ENCODE measurements at regions not wholly inside any gene's neighbourhood (a gene's known extent, or its start where the extent isn't known, plus 50 kb on each side); places are given as distances from the start of the nearest gene placed in this dataset.

GRCh38 chr12:65663648-65664047 is 160.6 kb upstream of the HMGA2 start:
- TF ChIP-seq CTCF (IDR thresholded peaks at IDR 0.05; ENCODE audit: insufficient read depth, low read depth, low read length) = no peak
- no peak overlapping the region for H3K4me3 ChIP-seq (ENCODE audit: low read depth, low read length)
- no peak for DNase-seq (ENCODE audit: low read depth)
- H3K27me3 ChIP-seq (ENCODE audit: control insufficient read depth, insufficient read depth, low read length) = no peaks in the 10 kb centered on the region
- POLR2A ChIA-PET = no interaction called here
- CTCF ChIA-PET = no interaction called here
- H3K36me3 ChIP-seq (ENCODE audit: control insufficient read depth, insufficient read depth, low read length) = no peaks in the 10 kb centered on the region

DNA sequence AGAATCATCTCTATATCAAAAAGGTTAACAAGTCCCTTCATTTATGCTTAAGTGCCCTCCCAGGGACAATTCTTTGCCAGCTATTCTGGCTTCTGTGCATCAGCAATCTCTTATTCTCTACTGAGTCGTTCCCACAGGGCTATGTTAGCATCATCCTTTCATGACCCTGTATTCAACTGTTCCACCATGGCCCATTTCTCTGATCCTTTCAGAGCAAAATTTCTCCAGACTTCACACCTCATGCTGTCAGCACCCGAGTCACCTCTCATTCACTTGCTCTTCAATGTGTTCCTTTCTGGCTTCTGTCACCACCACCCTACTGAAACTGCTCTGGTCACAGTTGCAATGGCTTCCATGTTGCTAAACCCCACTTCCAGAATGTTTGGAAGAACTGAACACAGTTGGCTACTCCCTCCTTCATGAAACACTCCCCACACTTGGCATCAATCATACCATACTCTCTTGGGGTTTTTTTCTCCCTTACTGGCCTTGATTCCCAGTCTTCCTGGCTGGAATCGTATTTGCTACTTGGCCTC is 159.5 kb upstream of the HMGA2 start:
- no peak for DNase-seq (ENCODE audit: low read depth)
- Histone ChIP-seq H3K36me3 (ENCODE audit: control insufficient read depth, insufficient read depth, low read length) (no peaks in the 10 kb centered on the region), H3K4me3 (ENCODE audit: low read depth, low read length) (no peak overlapping the region), H3K27me3 (ENCODE audit: control insufficient read depth, insufficient read depth, low read length) (no peaks in the 10 kb centered on the region)
- no peak for TF ChIP-seq CTCF (IDR thresholded peaks at IDR 0.05; ENCODE audit: insufficient read depth, low read depth, low read length)
- ChIA-PET POLR2A (no interaction called here), CTCF (interaction anchor here (0.9 kb wide), 1 partner anchor 62 kb away, joined by 3 read pairs; no protein-coding TSS in a partner anchor)

- no peak for DNase-seq (ENCODE audit: low read depth)
- Histone ChIP-seq H3K27me3 (ENCODE audit: control insufficient read depth, insufficient read depth, low read length) (no peaks in the 10 kb centered on the region), H3K4me3 (ENCODE audit: low read depth, low read length) (no peak overlapping the region), H3K36me3 (ENCODE audit: control insufficient read depth, insufficient read depth, low read length) (no peaks in the 10 kb centered on the region)
- no peak for TF ChIP-seq CTCF (IDR thresholded peaks at IDR 0.05; ENCODE audit: insufficient read depth, low read depth, low read length)
- POLR2A ChIA-PET = interaction anchor here (0.5 kb wide), 1 partner anchor 27 kb away, joined by 3 read pairs; no protein-coding TSS in a partner anchor
- CTCF ChIA-PET = no interaction called here
These were observed 158.5 kb upstream of the HMGA2 start for GRCh38 chr12:65665817-65666216.

GRCh38 chr12:65666876-65667275 is 157.4 kb upstream of the HMGA2 start:
- Histone ChIP-seq H3K4me3 (ENCODE audit: low read depth, low read length) (no peak overlapping the region), H3K27me3 (ENCODE audit: control insufficient read depth, insufficient read depth, low read length) (no peaks in the 10 kb centered on the region), H3K36me3 (ENCODE audit: control insufficient read depth, insufficient read depth, low read length) (no peaks in the 10 kb centered on the region)
- CTCF ChIA-PET = no interaction called here
- POLR2A ChIA-PET = no interaction called here
- no peak for TF ChIP-seq CTCF (IDR thresholded peaks at IDR 0.05; ENCODE audit: insufficient read depth, low read depth, low read length)
- DNase-seq (ENCODE audit: low read depth) = no peak

- POLR2A ChIA-PET = no interaction called here
These were observed 156.4 kb upstream of the HMGA2 start for GRCh38 chr12:65667932-65668331.

More at GRCh38 chr12:65667932-65668331, 156.4 kb upstream of the HMGA2 start:
- Histone ChIP-seq H3K36me3 (ENCODE audit: control insufficient read depth, insufficient read depth, low read length) (no peaks in the 10 kb centered on the region), H3K27me3 (ENCODE audit: control insufficient read depth, insufficient read depth, low read length) (no peaks in the 10 kb centered on the region), H3K4me3 (ENCODE audit: low read depth, low read length) (no peak overlapping the region)
- no peak for TF ChIP-seq CTCF (IDR thresholded peaks at IDR 0.05; ENCODE audit: insufficient read depth, low read depth, low read length)
- CTCF ChIA-PET = interaction anchor here (0.8 to 1.9 kb wide), 2 partner anchors 10 to 65 kb away, joined by 3 to 6 read pairs; no protein-coding TSS in a partner anchor
- no peak for DNase-seq (ENCODE audit: low read depth)

Data from BJ (cell line).